ENCODE measurements at regions not wholly inside any gene's neighbourhood (a gene's known extent, or its start where the extent isn't known, plus 50 kb on each side); places are given as distances from the start of the nearest gene placed in this dataset.

DNA sequence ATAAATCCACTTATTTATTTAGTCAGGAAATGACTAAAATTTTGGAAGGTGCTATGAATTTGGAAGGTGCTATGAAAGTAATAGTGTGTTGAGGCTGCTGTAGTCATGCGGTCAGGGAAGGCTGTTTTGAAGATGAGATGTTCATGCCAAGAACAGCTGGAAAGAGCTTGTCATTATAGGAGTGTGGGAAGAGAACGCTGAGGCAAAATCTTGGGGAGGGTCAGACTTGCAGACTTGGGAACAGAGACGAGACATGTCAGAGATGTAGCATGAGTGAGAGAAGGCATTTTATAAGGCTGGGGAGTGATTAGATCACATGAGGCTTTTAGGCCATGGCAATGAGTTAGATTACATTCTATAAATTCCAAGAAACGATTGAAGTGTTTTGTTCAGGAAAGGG is 124.0 kb upstream of the B3GAT2 start:
- TF ChIP-seq, protein P1, sequence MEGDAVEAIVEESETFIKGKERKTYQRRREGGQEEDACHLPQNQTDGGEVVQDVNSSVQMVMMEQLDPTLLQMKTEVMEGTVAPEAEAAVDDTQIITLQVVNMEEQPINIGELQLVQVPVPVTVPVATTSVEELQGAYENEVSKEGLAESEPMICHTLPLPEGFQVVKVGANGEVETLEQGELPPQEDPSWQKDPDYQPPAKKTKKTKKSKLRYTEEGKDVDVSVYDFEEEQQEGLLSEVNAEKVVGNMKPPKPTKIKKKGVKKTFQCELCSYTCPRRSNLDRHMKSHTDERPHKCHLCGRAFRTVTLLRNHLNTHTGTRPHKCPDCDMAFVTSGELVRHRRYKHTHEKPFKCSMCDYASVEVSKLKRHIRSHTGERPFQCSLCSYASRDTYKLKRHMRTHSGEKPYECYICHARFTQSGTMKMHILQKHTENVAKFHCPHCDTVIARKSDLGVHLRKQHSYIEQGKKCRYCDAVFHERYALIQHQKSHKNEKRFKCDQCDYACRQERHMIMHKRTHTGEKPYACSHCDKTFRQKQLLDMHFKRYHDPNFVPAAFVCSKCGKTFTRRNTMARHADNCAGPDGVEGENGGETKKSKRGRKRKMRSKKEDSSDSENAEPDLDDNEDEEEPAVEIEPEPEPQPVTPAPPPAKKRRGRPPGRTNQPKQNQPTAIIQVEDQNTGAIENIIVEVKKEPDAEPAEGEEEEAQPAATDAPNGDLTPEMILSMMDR (IDR thresholded peaks at IDR 0.05): no peak
- TF ChIP-seq POLR2A (IDR thresholded peaks at IDR 0.05): no peak

Measured in uterus (tissue), 2 donors.